GM23338 (cell line): ENCODE measurements at regions not wholly inside any gene's neighbourhood (a gene's known extent, or its start where the extent isn't known, plus 50 kb on each side); places are given as distances from the start of the nearest gene placed in this dataset.

Experiments
- ATAC-seq: fragments of 200-7000 bp; cut with Tn5 transposase; 3 replicates; pipeline ENCODE4 v1.9.1; 2020
- DNase-seq: peaks from one replicate; pipeline ENCODE4 v3.0.0-alpha.2; 2015; ENCODE audit warnings: low spot score
- H2AFZ ChIP-seq: fragments of 200-600 bp; sonication (generic); 2 replicates; pipeline ENCODE4 v1.8.0; 2016; ENCODE audit warnings: antibody characterized with exemption, mild to moderate bottlenecking, moderate library complexity
- H3F3A ChIP-seq: fragments of 200-600 bp; sonication (generic); replicated peaks from 2 replicates; pipeline ENCODE4 v1.8.0; 2017; ENCODE audit warnings: antibody characterized with exemption, mixed run types, low read depth
- H3K27ac ChIP-seq: fragments of 200-600 bp; sonication (generic); 2 replicates; pipeline ENCODE4 v1.6.1; 2016; ENCODE audit warnings: low read depth
- H3K27me3 ChIP-seq: fragments of 200-600 bp; sonication (generic); 2 replicates; pipeline ENCODE4 v1.8.0; 2016; ENCODE audit warnings: mild to moderate bottlenecking, mixed run types, moderate library complexity; ENCODE audit not compliant: insufficient read depth
- H3K36me3 ChIP-seq: fragments of 200-600 bp; sonication (generic); 2 replicates; pipeline ENCODE4 v1.8.0; 2016; ENCODE audit warnings: mild to moderate bottlenecking; ENCODE audit not compliant: insufficient read depth
- H3K4me1 ChIP-seq: fragments of 200-600 bp; sonication (generic); 2 replicates; pipeline ENCODE4 v1.8.0; 2016; ENCODE audit warnings: mild to moderate bottlenecking, moderate library complexity; ENCODE audit not compliant: insufficient read depth
- H3K4me2 ChIP-seq: fragments of 200-600 bp; sonication (generic); 2 replicates; pipeline ENCODE4 v1.7.1; 2017; ENCODE audit warnings: mixed run types
- H3K4me3 ChIP-seq: fragments of 200-600 bp; sonication (generic); 2 replicates; pipeline ENCODE4 v1.6.1; 2016; ENCODE audit warnings: mixed run types
- H3K79me2 ChIP-seq: fragments of 200-600 bp; sonication (generic); replicated peaks from 2 replicates; pipeline ENCODE4 v1.8.0; 2017; ENCODE audit warnings: mild to moderate bottlenecking; ENCODE audit not compliant: insufficient read depth
- H3K9me2 ChIP-seq: fragments of 200-600 bp; sonication (generic); 2 replicates; pipeline ENCODE4 v1.8.0; 2017; ENCODE audit not compliant: insufficient read depth
- H4K20me1 ChIP-seq: fragments of 200-600 bp; sonication (generic); replicated peaks from 2 replicates; pipeline ENCODE4 v1.8.0; 2017; ENCODE audit warnings: mild to moderate bottlenecking; ENCODE audit not compliant: insufficient read depth
- H3K27ac Mint-ChIP-seq: 2 replicates; pipeline ENCODE4 v1.8.0; 2020; ENCODE audit warnings: inconsistent platforms, mild to moderate bottlenecking, moderate library complexity, mixed read lengths
- H3K27me3 Mint-ChIP-seq: 3 replicates; pipeline ENCODE4 v1.8.0; 2022; ENCODE audit warnings: low read depth, mild to moderate bottlenecking, moderate library complexity, mixed read lengths, inconsistent platforms; ENCODE audit not compliant: insufficient read depth, poor library complexity
- H3K36me3 Mint-ChIP-seq: 3 replicates; pipeline ENCODE4 v1.8.0; 2021; ENCODE audit warnings: low read depth, mild to moderate bottlenecking, inconsistent platforms, moderate library complexity, mixed read lengths
- H3K4me1 Mint-ChIP-seq: 3 replicates; pipeline ENCODE4 v1.8.0; 2020; ENCODE audit warnings: mild to moderate bottlenecking, inconsistent platforms, mixed read lengths
- H3K4me3 Mint-ChIP-seq: 3 replicates; pipeline ENCODE4 v1.8.0; 2021; ENCODE audit warnings: moderate library complexity, mild to moderate bottlenecking, inconsistent platforms, mixed read lengths
- H3K9me3 Mint-ChIP-seq: 3 replicates; pipeline ENCODE4 v1.8.0; 2020; ENCODE audit warnings: moderate library complexity, mild to moderate bottlenecking, inconsistent platforms, mixed read lengths
- CREB1 ChIP-seq: fragments of 250-450 bp; sonication (Bioruptor Pico); IDR thresholded peaks from 2 replicates; pipeline ENCODE4 v1.5.0; 2020; ENCODE audit warnings: low read depth, mild to moderate bottlenecking, moderate library complexity
- CTCF ChIP-seq, 2 experiments: fragments of 200-600 bp in 1 of 2; sonication (generic) in 1 of 2; conservative IDR thresholded peaks; 2 replicates each; pipeline versions ENCODE4 v1.5.1 to v1.6.1; 2016 to 2017; ENCODE audit warnings: antibody characterized with exemption in 2 of 2, low read depth in 2 of 2, mild to moderate bottlenecking in 2 of 2, moderate library complexity in 1 of 2
- EZH2 ChIP-seq: fragments of 200-600 bp; sonication (generic); IDR thresholded peaks from one replicate; pipeline ENCODE4 v1.8.0; 2017; ENCODE audit warnings: antibody characterized with exemption, mild to moderate bottlenecking, low read depth; ENCODE audit not compliant: unreplicated experiment
- EZH2phosphoT487 ChIP-seq: fragments of 200-600 bp; sonication (generic); IDR thresholded peaks from one replicate; pipeline ENCODE4 v1.8.1; 2018; ENCODE audit warnings: antibody characterized with exemption; ENCODE audit not compliant: unreplicated experiment
- JUNB ChIP-seq: IDR thresholded peaks from one replicate; pipeline ENCODE4 v1.6.1; 2016; ENCODE audit warnings: antibody characterized with exemption; ENCODE audit not compliant: unreplicated experiment
- NANOG ChIP-seq: IDR thresholded peaks from 2 replicates; pipeline ENCODE4 v1.6.1; 2016; ENCODE audit warnings: antibody characterized with exemption, borderline replicate concordance
- POLR2AphosphoS5 ChIP-seq: IDR thresholded peaks from 2 replicates; pipeline ENCODE4 v1.6.1; 2016; ENCODE audit warnings: antibody characterized with exemption, low read depth
- REST ChIP-seq: IDR thresholded peaks from one replicate; pipeline ENCODE4 v1.6.1; 2018; ENCODE audit warnings: antibody characterized with exemption; ENCODE audit not compliant: unreplicated experiment
- STAT1 ChIP-seq: IDR thresholded peaks from one replicate; pipeline ENCODE4 v1.6.1; 2016; ENCODE audit warnings: antibody characterized with exemption; ENCODE audit not compliant: unreplicated experiment
- ZNF114 ChIP-seq: fragments of 250-450 bp; sonication (Bioruptor Pico); IDR thresholded peaks from 2 replicates; pipeline ENCODE4 v1.5.0; 2020; ENCODE audit warnings: mild to moderate bottlenecking, moderate library complexity
- ZNF331 ChIP-seq: fragments of 250-450 bp; sonication (Bioruptor Pico); IDR thresholded peaks from 2 replicates; pipeline ENCODE4 v1.5.0; 2020; ENCODE audit warnings: low read depth, mild to moderate bottlenecking, moderate library complexity
- ZNF462 ChIP-seq: fragments of 250-450 bp; sonication (Bioruptor Pico); IDR thresholded peaks from 2 replicates; pipeline ENCODE4 v1.5.0; 2020; ENCODE audit warnings: mild to moderate bottlenecking, moderate library complexity
- TF ChIP-seq, protein P1 (sequence below): IDR thresholded peaks from 2 replicates; pipeline ENCODE4 v1.6.1; 2016; ENCODE audit warnings: antibody characterized with exemption

DNA sequence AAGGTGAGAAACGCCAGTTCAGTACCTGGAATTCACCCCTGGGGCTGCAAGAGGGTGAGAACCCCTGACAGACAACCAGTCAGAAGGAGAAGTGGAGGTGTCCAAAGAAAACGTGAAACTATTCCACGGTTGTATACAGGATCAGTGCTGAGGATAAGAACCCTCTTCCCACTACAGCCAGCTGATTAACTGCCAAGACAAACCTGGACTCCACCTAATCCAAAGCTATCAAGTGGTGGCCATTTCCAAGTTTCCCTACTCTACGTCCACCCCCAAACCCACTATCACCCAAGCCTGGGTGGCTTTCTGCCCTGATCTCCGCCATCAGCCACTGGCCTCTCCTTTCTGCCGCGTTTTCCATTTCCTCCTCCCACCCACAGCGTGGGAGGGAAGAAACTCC lies 312.3 kb upstream of the ID2 start:
- Histone ChIP-seq H3K4me2 (no peak overlapping the region), H3K27ac (no peak overlapping the region), H3K4me1 (no peaks in the 10 kb centered on the region), H3F3A (no peaks in the 10 kb centered on the region), H3K4me3 (no peak overlapping the region), H2AFZ (no peak overlapping the region), H3K27me3 (no peaks in the 10 kb centered on the region), H3K9me2 (no peaks in the 10 kb centered on the region), H3K79me2 (no peaks in the 10 kb centered on the region), H4K20me1 (no peaks in the 10 kb centered on the region), H3K36me3 (no peaks in the 10 kb centered on the region)
- no peaks in the 10 kb centered on the region for H3K27me3 Mint-ChIP-seq
- H3K36me3 Mint-ChIP-seq, result peaks cover 15% of the 10 kb centered on the region; the same call in 2 of the 3 replicates
- ATAC-seq (no peak), DNase-seq (no peak)
- no peaks in the 10 kb centered on the region for H3K4me1 Mint-ChIP-seq
- H3K4me3 Mint-ChIP-seq, result no peak overlapping the region
- H3K9me3 Mint-ChIP-seq, result peaks cover 19% of the 10 kb centered on the region; the same call in 2 of the 3 replicates
- H3K27ac Mint-ChIP-seq, result no peak overlapping the region
- TF ChIP-seq POLR2AphosphoS5, result no peak
- TF ChIP-seq EZH2phosphoT487, result no peak
- no peak for TF ChIP-seq ZNF462 (CRISPR knock-in tag)
- TF ChIP-seq NANOG, result no peak
- no peak for TF ChIP-seq CREB1 (CRISPR knock-in tag)
- TF ChIP-seq STAT1, result no peak
- TF ChIP-seq, protein P1, sequence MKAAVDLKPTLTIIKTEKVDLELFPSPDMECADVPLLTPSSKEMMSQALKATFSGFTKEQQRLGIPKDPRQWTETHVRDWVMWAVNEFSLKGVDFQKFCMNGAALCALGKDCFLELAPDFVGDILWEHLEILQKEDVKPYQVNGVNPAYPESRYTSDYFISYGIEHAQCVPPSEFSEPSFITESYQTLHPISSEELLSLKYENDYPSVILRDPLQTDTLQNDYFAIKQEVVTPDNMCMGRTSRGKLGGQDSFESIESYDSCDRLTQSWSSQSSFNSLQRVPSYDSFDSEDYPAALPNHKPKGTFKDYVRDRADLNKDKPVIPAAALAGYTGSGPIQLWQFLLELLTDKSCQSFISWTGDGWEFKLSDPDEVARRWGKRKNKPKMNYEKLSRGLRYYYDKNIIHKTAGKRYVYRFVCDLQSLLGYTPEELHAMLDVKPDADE, result no peak
- no peak for TF ChIP-seq EZH2
- no peak for TF ChIP-seq JUNB
- no peak for TF ChIP-seq CTCF (conservative IDR thresholded peaks at IDR 0.05; ENCODE audit: low read depth in 2 of 2)
- TF ChIP-seq REST, result no peak
- no peak for TF ChIP-seq ZNF114
- TF ChIP-seq ZNF331, result no peak
